ENCODE measurements at regions not wholly inside any gene's neighbourhood (a gene's known extent, or its start where the extent isn't known, plus 50 kb on each side); places are given as distances from the start of the nearest gene placed in this dataset.

- H3K27ac ChIP-seq (ENCODE audit: low read depth, low read length), result no peak overlapping the region
- H3K4me3 ChIP-seq (ENCODE audit: low read depth, low read length), result no peak overlapping the region
- no peak overlapping the region for H3K4me2 ChIP-seq (ENCODE audit: low read length)
- no peak overlapping the region for H2BK12ac ChIP-seq (ENCODE audit: low read length)
- H2BK5ac ChIP-seq (ENCODE audit: low read depth, low read length, poor library complexity), result no peak overlapping the region
- peak in 1 of 2 donors; percentile 33 for DNase-seq
- H3K14ac ChIP-seq (ENCODE audit: low read length), result no peak overlapping the region
- no peak overlapping the region for H3K18ac ChIP-seq (ENCODE audit: low read length)
- H3K9me3 ChIP-seq (ENCODE audit: insufficient read depth, low read depth, low read length), result no peaks in the 10 kb centered on the region
- no peaks in the 10 kb centered on the region for H3K79me2 ChIP-seq (ENCODE audit: control insufficient read depth, insufficient read depth, low read length, poor library complexity)
- no peak overlapping the region for H4K91ac ChIP-seq (ENCODE audit: low read depth, low read length)
- H3K4me1 ChIP-seq (ENCODE audit: control insufficient read depth in 1 of 2, insufficient read depth in 2 of 2, low read length in 2 of 2), result no peaks in the 10 kb centered on the region
- no CpG with 5 or more reads among the region's 4 CpGs for WGBS (ENCODE audit: extremely low coverage, insufficient coverage, insufficient read length)
- H2AFZ ChIP-seq (ENCODE audit: insufficient read depth, low read length, poor library complexity), result no peak overlapping the region
- no peak overlapping the region for H3K9ac ChIP-seq (ENCODE audit: low read length)
- H2BK120ac ChIP-seq (ENCODE audit: insufficient read depth, low read length, poor library complexity), result no peak overlapping the region
- H3K79me1 ChIP-seq (ENCODE audit: low read length), result no peaks in the 10 kb centered on the region
- no peak overlapping the region for H4K8ac ChIP-seq (ENCODE audit: low read depth, low read length)
- H3K27me3 ChIP-seq (ENCODE audit: insufficient read depth, low read length), result no peaks in the 10 kb centered on the region
- no peaks in the 10 kb centered on the region for H3K36me3 ChIP-seq (ENCODE audit: control insufficient read depth in 1 of 2, insufficient read depth in 2 of 2, low read length in 2 of 2)
- H2AK5ac ChIP-seq (ENCODE audit: low read length), result no peak overlapping the region
- H3K4ac ChIP-seq (ENCODE audit: low read depth, low read length), result no peak overlapping the region
- H4K12ac ChIP-seq (ENCODE audit: low read depth, low read length), result no peak overlapping the region
- H3K23ac ChIP-seq (ENCODE audit: low read length), result no peak overlapping the region
Observed at GRCh38 chr9:3043369-3043768, 199.5 kb upstream of the PUM3 start.

GRCh38 chr9:3040761-3041160 is 196.9 kb upstream of the PUM3 start:
- H2BK120ac ChIP-seq (ENCODE audit: insufficient read depth, low read length, poor library complexity), result no peak overlapping the region
- H3K9me3 ChIP-seq (ENCODE audit: insufficient read depth, low read depth, low read length), result no peaks in the 10 kb centered on the region
- no peaks in the 10 kb centered on the region for H3K79me2 ChIP-seq (ENCODE audit: control insufficient read depth, insufficient read depth, low read length, poor library complexity)
- no peak overlapping the region for H2BK5ac ChIP-seq (ENCODE audit: low read depth, low read length, poor library complexity)
- no peak overlapping the region for H4K12ac ChIP-seq (ENCODE audit: low read depth, low read length)
- no peaks in the 10 kb centered on the region for H3K27me3 ChIP-seq (ENCODE audit: insufficient read depth, low read length)
- DNase-seq, result no peak
- H3K14ac ChIP-seq (ENCODE audit: low read length), result no peak overlapping the region
- H2AFZ ChIP-seq (ENCODE audit: insufficient read depth, low read length, poor library complexity), result no peak overlapping the region
- H3K79me1 ChIP-seq (ENCODE audit: low read length), result no peaks in the 10 kb centered on the region
- H3K4me1 ChIP-seq (ENCODE audit: control insufficient read depth in 1 of 2, insufficient read depth in 2 of 2, low read length in 2 of 2), result no peaks in the 10 kb centered on the region
- H3K4me3 ChIP-seq (ENCODE audit: low read depth, low read length), result no peak overlapping the region
- H3K36me3 ChIP-seq (ENCODE audit: control insufficient read depth in 1 of 2, insufficient read depth in 2 of 2, low read length in 2 of 2), result no peaks in the 10 kb centered on the region
- no peak overlapping the region for H3K18ac ChIP-seq (ENCODE audit: low read length)
- H3K4me2 ChIP-seq (ENCODE audit: low read length), result no peak overlapping the region
- H3K9ac ChIP-seq (ENCODE audit: low read length), result no peak overlapping the region
- no peak overlapping the region for H3K4ac ChIP-seq (ENCODE audit: low read depth, low read length)
- H4K91ac ChIP-seq (ENCODE audit: low read depth, low read length), result no peak overlapping the region
- H2AK5ac ChIP-seq (ENCODE audit: low read length), result no peak overlapping the region
- no peak overlapping the region for H4K8ac ChIP-seq (ENCODE audit: low read depth, low read length)
- no peak overlapping the region for H2BK12ac ChIP-seq (ENCODE audit: low read length)
- no CpG with 5 or more reads among the region's 3 CpGs for WGBS (ENCODE audit: extremely low coverage, insufficient coverage, insufficient read length)
- no peak overlapping the region for H3K27ac ChIP-seq (ENCODE audit: low read depth, low read length)
- no peak overlapping the region for H3K23ac ChIP-seq (ENCODE audit: low read length)

GRCh38 chr9:3036333-3036700 is 192.4 kb upstream of the PUM3 start:
- H3K4me1 ChIP-seq (ENCODE audit: control insufficient read depth in 1 of 2, insufficient read depth in 2 of 2, low read length in 2 of 2), result no peaks in the 10 kb centered on the region
- H3K4ac ChIP-seq (ENCODE audit: low read depth, low read length), result no peak overlapping the region
- H4K91ac ChIP-seq (ENCODE audit: low read depth, low read length), result no peak overlapping the region
- H2BK120ac ChIP-seq (ENCODE audit: insufficient read depth, low read length, poor library complexity), result no peak overlapping the region
- H3K36me3 ChIP-seq (ENCODE audit: control insufficient read depth in 1 of 2, insufficient read depth in 2 of 2, low read length in 2 of 2), result no peaks in the 10 kb centered on the region
- no peak overlapping the region for H3K23ac ChIP-seq (ENCODE audit: low read length)
- no peak overlapping the region for H3K18ac ChIP-seq (ENCODE audit: low read length)
- H2BK12ac ChIP-seq (ENCODE audit: low read length), result no peak overlapping the region
- no peak overlapping the region for H3K14ac ChIP-seq (ENCODE audit: low read length)
- no peak overlapping the region for H2AK5ac ChIP-seq (ENCODE audit: low read length)
- no peaks in the 10 kb centered on the region for H3K79me1 ChIP-seq (ENCODE audit: low read length)
- H3K4me3 ChIP-seq (ENCODE audit: low read depth, low read length), result no peak overlapping the region
- DNase-seq, result no peak
- WGBS (ENCODE audit: extremely low coverage, insufficient coverage, insufficient read length), result no CpG with 5 or more reads among the region's 1 CpG
- no peak overlapping the region for H4K12ac ChIP-seq (ENCODE audit: low read depth, low read length)
- no peaks in the 10 kb centered on the region for H3K27me3 ChIP-seq (ENCODE audit: insufficient read depth, low read length)
- H3K9me3 ChIP-seq (ENCODE audit: insufficient read depth, low read depth, low read length), result no peaks in the 10 kb centered on the region
- no peak overlapping the region for H3K27ac ChIP-seq (ENCODE audit: low read depth, low read length)
- no peak overlapping the region for H2BK5ac ChIP-seq (ENCODE audit: low read depth, low read length, poor library complexity)
- no peak overlapping the region for H2AFZ ChIP-seq (ENCODE audit: insufficient read depth, low read length, poor library complexity)
- H3K79me2 ChIP-seq (ENCODE audit: control insufficient read depth, insufficient read depth, low read length, poor library complexity), result no peaks in the 10 kb centered on the region
- H3K4me2 ChIP-seq (ENCODE audit: low read length), result no peak overlapping the region
- H3K9ac ChIP-seq (ENCODE audit: low read length), result no peak overlapping the region
- no peak overlapping the region for H4K8ac ChIP-seq (ENCODE audit: low read depth, low read length)

- Histone ChIP-seq H2BK120ac (ENCODE audit: insufficient read depth, low read length, poor library complexity) (no peak overlapping the region), H3K9me3 (ENCODE audit: insufficient read depth, low read depth, low read length) (no peaks in the 10 kb centered on the region), H4K12ac (ENCODE audit: low read depth, low read length) (no peak overlapping the region), H3K27me3 (ENCODE audit: insufficient read depth, low read length) (no peaks in the 10 kb centered on the region), H3K4me2 (ENCODE audit: low read length) (no peak overlapping the region), H3K79me1 (ENCODE audit: low read length) (no peaks in the 10 kb centered on the region), H4K91ac (ENCODE audit: low read depth, low read length) (no peak overlapping the region), H3K4ac (ENCODE audit: low read depth, low read length) (no peak overlapping the region), H2AFZ (ENCODE audit: insufficient read depth, low read length, poor library complexity) (no peak overlapping the region), H2BK5ac (ENCODE audit: low read depth, low read length, poor library complexity) (no peak overlapping the region), H3K27ac (ENCODE audit: low read depth, low read length) (no peak overlapping the region), H2AK5ac (ENCODE audit: low read length) (no peak overlapping the region), H3K9ac (ENCODE audit: low read length) (no peak overlapping the region), H4K8ac (ENCODE audit: low read depth, low read length) (no peak overlapping the region), H3K14ac (ENCODE audit: low read length) (no peak overlapping the region), H3K4me1 (ENCODE audit: control insufficient read depth in 1 of 2, insufficient read depth in 2 of 2, low read length in 2 of 2) (no peaks in the 10 kb centered on the region), H3K79me2 (ENCODE audit: control insufficient read depth, insufficient read depth, low read length, poor library complexity) (no peaks in the 10 kb centered on the region), H2BK12ac (ENCODE audit: low read length) (no peak overlapping the region), H3K23ac (ENCODE audit: low read length) (no peak overlapping the region), H3K4me3 (ENCODE audit: low read depth, low read length) (no peak overlapping the region), H3K36me3 (ENCODE audit: control insufficient read depth in 1 of 2, insufficient read depth in 2 of 2, low read length in 2 of 2) (no peaks in the 10 kb centered on the region), H3K18ac (ENCODE audit: low read length) (no peak overlapping the region)
- no CpG with 5 or more reads among the region's 8 CpGs for WGBS (ENCODE audit: extremely low coverage, insufficient coverage, insufficient read length)
- DNase-seq, result no peak
Observed at GRCh38 chr9:3035579-3036332, 191.9 kb upstream of the PUM3 start.

Data from trophoblast cell (in vitro differentiated cells and primary cell).